Heart left ventricle (tissue), 13 donors: ENCODE measurements at regions not wholly inside any gene's neighbourhood (a gene's known extent, or its start where the extent isn't known, plus 50 kb on each side); places are given as distances from the start of the nearest gene placed in this dataset.

Experiments used
- POLR2A ChIP-seq, 2 donors: fragments of 450-650 bp; IDR thresholded peaks; one replicate each; pipeline ENCODE4 v1.6.1; 2017; ENCODE audit warnings: antibody characterized with exemption in 2 of 2, mild to moderate bottlenecking in 2 of 2, moderate library complexity in 2 of 2
- TF ChIP-seq, protein P1 (sequence below), 12 donors: fragments of 200-600 bp; sonication (generic) in 4 of 12; IDR thresholded peaks; one replicate each; pipeline versions ENCODE4 v1.5.0 to v1.8.0; 2018 to 2022; ENCODE audit warnings: antibody characterized with exemption in 12 of 12, mild to moderate bottlenecking in 5 of 12
- donor health status: ischemic (EF 13 %, LVEDD 7.1; RV severe dilation, severe dysfunction).
- donor health status: DM: no; HTN: yes; CAD: no.
- donor health status: DM: no; HTN: no; CAD: no.
- donor health status: ischemic (EF 25% LVEDD 6.9; RV normal size, moderate dysfunction).
- donor health status: ischemic (EF 25% LVEDD 5.7; RV mildly dilated, moderate dysfunction).
- donor health status: ischemic (EF 35%, LVEDD 5.7; RV mildly dilated, moderate dysfunction).
- donor health status: nonischemic (EF 11% LVEDD 7.7; RV severe dilation, severe dysfunction).
- donor health status: DM: yes; HTN: yes; CAD: no.
- donor health status: PGD.
- donor health status: ischemic (EF 29% LVEDD 5.4; RV normal size, mild dysfunction).
- donor health status: nonischemic (EF 23%, LVEDD 6.1; RV moderate dilation, normal function).

DNA sequence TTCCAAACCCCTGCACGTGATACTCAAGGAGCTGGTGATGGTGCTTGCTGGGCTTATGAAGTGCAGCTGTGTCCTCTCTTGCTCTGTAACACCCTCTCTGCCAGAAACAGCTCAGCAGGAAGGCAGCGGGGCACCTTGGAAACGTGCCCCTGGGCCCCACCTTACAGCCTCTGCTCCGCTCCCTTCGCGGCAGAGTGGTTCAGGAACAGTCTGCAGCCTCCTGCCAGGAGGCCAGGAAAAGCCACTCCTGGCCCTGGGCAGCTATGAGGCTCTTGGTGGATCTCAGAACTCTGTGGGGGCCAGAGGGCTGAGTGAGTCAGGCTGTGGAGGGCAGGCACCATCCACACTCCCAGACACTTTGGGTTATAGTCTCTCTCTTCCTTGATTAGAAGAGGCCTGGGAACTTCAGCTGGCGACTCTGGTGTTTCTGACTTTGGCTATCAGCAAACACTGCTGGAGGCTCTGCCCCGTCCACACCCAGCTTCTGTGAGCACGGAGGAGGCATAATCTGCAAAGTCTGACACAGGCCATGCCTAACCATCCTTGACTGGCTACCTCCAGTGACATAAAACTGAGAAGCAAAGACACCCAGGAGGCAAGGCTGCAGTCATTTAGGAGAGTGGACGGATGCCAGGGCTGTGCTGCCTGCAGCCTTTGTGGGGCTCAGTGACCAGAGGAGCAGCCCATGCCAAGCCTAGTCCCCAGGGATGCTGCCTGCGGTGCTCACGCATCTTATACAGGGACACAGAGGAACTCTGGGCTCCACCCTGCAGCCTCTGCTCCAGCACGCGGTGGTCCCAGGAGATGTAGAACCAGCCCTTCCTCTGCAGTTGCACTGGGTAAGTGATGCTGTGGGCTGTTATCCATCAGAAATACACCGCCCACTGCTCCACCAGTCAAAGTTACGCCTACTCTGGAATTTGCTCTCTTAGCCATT is 65.3 kb downstream of the METRNL start:
- TF ChIP-seq POLR2A (IDR thresholded peaks at IDR 0.05): no peak
- TF ChIP-seq, protein P1, sequence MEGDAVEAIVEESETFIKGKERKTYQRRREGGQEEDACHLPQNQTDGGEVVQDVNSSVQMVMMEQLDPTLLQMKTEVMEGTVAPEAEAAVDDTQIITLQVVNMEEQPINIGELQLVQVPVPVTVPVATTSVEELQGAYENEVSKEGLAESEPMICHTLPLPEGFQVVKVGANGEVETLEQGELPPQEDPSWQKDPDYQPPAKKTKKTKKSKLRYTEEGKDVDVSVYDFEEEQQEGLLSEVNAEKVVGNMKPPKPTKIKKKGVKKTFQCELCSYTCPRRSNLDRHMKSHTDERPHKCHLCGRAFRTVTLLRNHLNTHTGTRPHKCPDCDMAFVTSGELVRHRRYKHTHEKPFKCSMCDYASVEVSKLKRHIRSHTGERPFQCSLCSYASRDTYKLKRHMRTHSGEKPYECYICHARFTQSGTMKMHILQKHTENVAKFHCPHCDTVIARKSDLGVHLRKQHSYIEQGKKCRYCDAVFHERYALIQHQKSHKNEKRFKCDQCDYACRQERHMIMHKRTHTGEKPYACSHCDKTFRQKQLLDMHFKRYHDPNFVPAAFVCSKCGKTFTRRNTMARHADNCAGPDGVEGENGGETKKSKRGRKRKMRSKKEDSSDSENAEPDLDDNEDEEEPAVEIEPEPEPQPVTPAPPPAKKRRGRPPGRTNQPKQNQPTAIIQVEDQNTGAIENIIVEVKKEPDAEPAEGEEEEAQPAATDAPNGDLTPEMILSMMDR (IDR thresholded peaks at IDR 0.05): no peak
